Common myeloid progenitor, CD34-positive (primary cell): ENCODE measurements at regions not wholly inside any gene's neighbourhood (a gene's known extent, or its start where the extent isn't known, plus 50 kb on each side); places are given as distances from the start of the nearest gene placed in this dataset.

Experiments
- CTCF ChIA-PET: fragments of 350-600 bp; sonication (Branson Sonifier 250); formaldehyde crosslinking; loops from one replicate; lab custom pipeline; 2021; ENCODE audit warnings: antibody characterized with exemption; lab: Charles Lee
- POLR2A ChIA-PET: fragments of 350-600 bp; sonication (Branson Sonifier 250); formaldehyde crosslinking; loops from one replicate; lab custom pipeline; 2021; ENCODE audit warnings: antibody characterized with exemption; lab: Charles Lee
- DNase-seq, 3 donors: peaks; one replicate each; pipeline versions ENCODE4 v3.0.0 to v3.0.0-alpha.2; 2013
- H3K27ac ChIP-seq, 2 experiments: 1 replicate in 1 of 2; 2 replicates in 1 of 2; pipeline ENCODE4 v1.7.0; 2013; ENCODE audit warnings: inconsistent platforms in 2 of 2, low read length in 2 of 2, mild to moderate bottlenecking in 2 of 2, low read depth in 1 of 2, moderate library complexity in 1 of 2; ENCODE audit not compliant: severe bottlenecking in 2 of 2, insufficient read depth in 1 of 2, poor library complexity in 1 of 2
- H3K27me3 ChIP-seq, 5 experiments: replicated peaks in 2 of 5; 1 replicate in 3 of 5; 2 replicates in 2 of 5; pipeline versions ENCODE4 v1.6.1 to v1.7.0; 2013; ENCODE audit warnings: low read length in 4 of 5, mild to moderate bottlenecking in 2 of 5, moderate library complexity in 2 of 5, inconsistent platforms in 1 of 5; ENCODE audit not compliant: insufficient read depth in 5 of 5, control insufficient read depth in 4 of 5
- H3K36me3 ChIP-seq, 4 experiments: 1 replicate in 2 of 4; 2 replicates in 2 of 4; pipeline versions ENCODE4 v1.6.1 to v1.7.0; 2013; ENCODE audit warnings: low read length in 3 of 4, control low read depth in 1 of 4, mild to moderate bottlenecking in 1 of 4; ENCODE audit not compliant: control insufficient read depth in 4 of 4, insufficient read depth in 4 of 4
- H3K4me1 ChIP-seq, 4 experiments: 1 replicate in 3 of 4; 2 replicates in 1 of 4; pipeline versions ENCODE4 v1.6.1 to v1.7.1; 2013; ENCODE audit warnings: low read length in 3 of 4, mild to moderate bottlenecking in 3 of 4, control low read depth in 1 of 4, inconsistent platforms in 1 of 4, moderate library complexity in 1 of 4; ENCODE audit not compliant: control insufficient read depth in 4 of 4, insufficient read depth in 4 of 4; ENCODE audit errors: control extremely low read depth in 1 of 4
- H3K4me3 ChIP-seq, 7 experiments: 1 replicate in 4 of 7; 2 replicates in 3 of 7; pipeline versions ENCODE4 v1.5.1 to v1.7.0; 2013; ENCODE audit warnings: mild to moderate bottlenecking in 7 of 7, low read length in 6 of 7, moderate library complexity in 6 of 7, inconsistent platforms in 2 of 7, low read depth in 2 of 7, control low read depth in 1 of 7; ENCODE audit not compliant: insufficient read depth in 4 of 7, control insufficient read depth in 1 of 7; ENCODE audit errors: extremely low read depth in 1 of 7
- H3K9me3 ChIP-seq, 5 experiments: 1 replicate in 4 of 5; 2 replicates in 1 of 5; pipeline versions ENCODE4 v1.6.1 to v1.7.1; 2013; ENCODE audit warnings: low read length in 4 of 5, mild to moderate bottlenecking in 2 of 5, inconsistent platforms in 1 of 5, low read depth in 1 of 5, moderate library complexity in 1 of 5; ENCODE audit not compliant: control insufficient read depth in 4 of 5, insufficient read depth in 2 of 5; ENCODE audit errors: control extremely low read depth in 1 of 5
- WGBS: methylation state at CpG from one replicate; pipeline ENCODE4 v1.1.5; 2013; ENCODE audit not compliant: insufficient coverage; 5-methylcytosine and 5-hydroxymethylcytosine counted together

DNA sequence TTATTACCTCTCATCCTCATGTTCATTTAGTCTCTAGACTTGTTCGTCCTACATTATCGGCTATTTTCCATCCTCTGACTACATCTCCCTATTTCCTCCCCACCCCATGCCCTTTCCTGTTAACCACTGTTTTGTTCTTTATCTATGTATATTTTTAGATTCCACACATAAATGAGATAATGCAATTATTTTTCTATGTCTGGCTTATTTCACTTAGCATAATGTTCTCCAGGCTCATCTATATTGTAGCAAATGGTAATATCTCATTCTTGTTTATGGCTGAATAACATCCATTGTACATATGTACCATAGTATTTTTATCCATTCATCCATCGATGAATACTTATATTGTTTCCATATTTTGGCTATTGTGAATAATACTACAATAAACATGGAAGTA lies 84.6 kb upstream of the PTPRR start:
- DNase-seq, result no peak
- POLR2A ChIA-PET, result no interaction called here
- H3K9me3 ChIP-seq, result no peaks in the 10 kb centered on the region
- CTCF ChIA-PET, result no interaction called here
- 100% methylated on average over 2 of the region's 3 CpGs for whole genome bisulfite sequencing
- H3K27ac ChIP-seq, result no peak overlapping the region
- H3K4me1 ChIP-seq, result peaks cover 9 to 27% (median 20%) of the 10 kb centered on the region in 4 experiments
- H3K36me3 ChIP-seq, result no peaks in the 10 kb centered on the region
- no peaks in the 10 kb centered on the region for H3K27me3 ChIP-seq
- H3K4me3 ChIP-seq, result no peak overlapping the region

DNA sequence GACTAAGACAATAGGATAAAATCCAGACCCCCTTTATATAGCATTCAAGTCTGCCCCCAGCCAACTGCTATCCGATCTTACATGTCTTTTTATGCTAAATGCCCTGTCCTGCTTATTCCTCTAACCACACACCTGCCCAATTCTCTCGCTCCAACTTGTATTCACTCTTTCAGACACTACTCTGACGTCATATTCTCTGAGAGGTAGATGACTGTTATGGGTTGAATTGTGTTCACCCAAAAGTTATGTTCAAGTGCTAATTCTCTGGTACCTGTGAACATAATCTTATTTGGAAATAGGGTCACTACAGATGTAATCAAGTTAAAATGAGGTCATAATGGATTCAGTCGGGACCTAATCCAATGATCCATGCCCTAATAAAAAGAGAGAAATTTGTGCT lies 84.0 kb upstream of the PTPRR start:
- H3K36me3 ChIP-seq, result no peaks in the 10 kb centered on the region
- no peak overlapping the region for H3K4me3 ChIP-seq
- no peaks in the 10 kb centered on the region for H3K9me3 ChIP-seq
- POLR2A ChIA-PET, result no interaction called here
- DNase-seq, result no peak
- 100% methylated on average over 2 of the region's 4 CpGs for WGBS
- H3K27ac ChIP-seq, result no peak overlapping the region
- peaks cover 4 to 23% (median 14%) of the 10 kb centered on the region in 4 experiments for H3K4me1 ChIP-seq
- no peaks in the 10 kb centered on the region for H3K27me3 ChIP-seq
- CTCF ChIA-PET, result no interaction called here

- H3K9me3 ChIP-seq, result no peaks in the 10 kb centered on the region
- H3K4me3 ChIP-seq, result no peak overlapping the region
- ChIA-PET POLR2A (no interaction called here), CTCF (no interaction called here)
- H3K4me1 ChIP-seq, result no peaks in the 10 kb centered on the region
- WGBS, result no CpG with 5 or more reads among the region's 1 CpG
- no peak for DNase-seq
- H3K27ac ChIP-seq, result no peak overlapping the region
- no peaks in the 10 kb centered on the region for H3K36me3 ChIP-seq
- no peaks in the 10 kb centered on the region for H3K27me3 ChIP-seq
These were observed 80.2 kb upstream of the PTPRR start for GRCh38 chr12:71000748-71001147.

DNA sequence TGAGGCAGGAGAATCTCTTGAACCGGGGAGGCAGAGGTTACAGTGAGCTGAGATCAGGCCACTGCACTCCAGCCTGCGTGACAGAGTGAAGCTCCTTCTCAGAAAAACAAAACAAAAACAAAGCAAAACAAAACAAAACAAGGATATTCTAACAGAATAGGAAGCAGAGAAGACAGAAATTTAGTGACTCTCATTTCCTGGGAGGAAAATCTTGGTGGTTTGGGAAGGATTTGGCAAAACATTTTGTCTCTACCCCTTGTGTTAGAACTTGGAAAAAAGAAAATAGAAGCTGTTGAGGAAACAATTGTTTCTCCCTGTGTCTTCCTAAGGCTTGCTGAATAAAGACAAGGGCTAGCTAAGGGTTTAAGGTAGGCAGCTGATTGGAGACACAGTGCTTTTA lies 79.7 kb upstream of the PTPRR start:
- no peaks in the 10 kb centered on the region for H3K27me3 ChIP-seq
- POLR2A ChIA-PET, result no interaction called here
- H3K4me1 ChIP-seq, result no peaks in the 10 kb centered on the region
- H3K36me3 ChIP-seq, result no peaks in the 10 kb centered on the region
- DNase-seq, result no peak
- CTCF ChIA-PET, result no interaction called here
- H3K27ac ChIP-seq, result no peak overlapping the region
- no peaks in the 10 kb centered on the region for H3K9me3 ChIP-seq
- no peak overlapping the region for H3K4me3 ChIP-seq
- 100% methylated on average over 1 of the region's 2 CpGs for WGBS

GRCh38 chr12:70994217-70994788 lies 73.8 kb upstream of the PTPRR start:
- H3K4me1 ChIP-seq, result no peaks in the 10 kb centered on the region
- no peaks in the 10 kb centered on the region for H3K27me3 ChIP-seq
- WGBS, result 83% methylated on average over 1 of the region's 5 CpGs
- POLR2A ChIA-PET, result no interaction called here
- no peaks in the 10 kb centered on the region for H3K36me3 ChIP-seq
- no peaks in the 10 kb centered on the region for H3K9me3 ChIP-seq
- CTCF ChIA-PET, result no interaction called here
- no peak overlapping the region for H3K4me3 ChIP-seq
- no peak overlapping the region for H3K27ac ChIP-seq
- no peak for DNase-seq

GRCh38 chr12:70989232-70989631 lies 68.7 kb upstream of the PTPRR start:
- no peak overlapping the region for H3K4me3 ChIP-seq
- H3K27ac ChIP-seq, result no peak overlapping the region
- peaks cover 0 to 2% (median 0%) of the 10 kb centered on the region in 5 experiments for H3K27me3 ChIP-seq
- POLR2A ChIA-PET, result no interaction called here
- CTCF ChIA-PET, result no interaction called here
- no peaks in the 10 kb centered on the region for H3K36me3 ChIP-seq
- DNase-seq, result no peak
- no peaks in the 10 kb centered on the region for H3K9me3 ChIP-seq
- WGBS, result 100% methylated on average over 1 of the region's 2 CpGs
- no peaks in the 10 kb centered on the region for H3K4me1 ChIP-seq

- H3K4me3 ChIP-seq, result no peak overlapping the region
- no peak for DNase-seq
- 100% methylated on average over 1 of the region's 1 CpG for WGBS
- no peaks in the 10 kb centered on the region for H3K9me3 ChIP-seq
- H3K36me3 ChIP-seq, result no peaks in the 10 kb centered on the region
- no peaks in the 10 kb centered on the region for H3K4me1 ChIP-seq
- H3K27me3 ChIP-seq, result peaks cover 0 to 2% (median 0%) of the 10 kb centered on the region in 5 experiments
- ChIA-PET CTCF (no interaction called here), POLR2A (no interaction called here)
- H3K27ac ChIP-seq, result no peak overlapping the region
These were observed 65.3 kb upstream of the PTPRR start for GRCh38 chr12:70985850-70986249.
